HG03460 (cell line): ENCODE measurements at regions not wholly inside any gene's neighbourhood (a gene's known extent, or its start where the extent isn't known, plus 50 kb on each side); places are given as distances from the start of the nearest gene placed in this dataset.
"Not testable (repeated sequence)": the region's sequence is repeated elsewhere in the genome, so short reads cannot be mapped to it uniquely, and the experiment has no call there.

Source experiments
- ATAC-seq: cut with Tn5 transposase; IDR thresholded peaks from one replicate; pipeline ENCODE4 v1.9.1; 2021; ENCODE audit not compliant: unreplicated experiment

DNA sequence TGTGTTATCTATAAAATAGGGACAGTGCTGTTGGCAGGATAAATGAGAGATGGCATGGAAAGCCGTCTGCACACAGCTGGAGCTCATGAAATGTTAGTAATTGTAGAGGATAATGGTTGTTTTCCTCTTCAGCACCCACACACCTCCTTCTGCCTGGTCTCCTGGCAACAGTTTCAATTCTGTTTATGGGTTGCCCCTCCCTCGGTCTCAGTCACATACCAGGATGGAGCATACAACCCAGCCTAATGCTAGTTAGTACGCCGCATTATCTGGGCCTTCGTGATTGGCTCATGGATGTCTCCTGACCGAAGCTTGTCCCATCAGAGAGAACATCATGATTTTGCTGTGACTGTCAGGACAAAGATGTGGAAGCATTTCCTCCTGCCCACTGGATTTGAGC, 126.2 kb upstream of the WSCD1 start:
- no peak for ATAC-seq

- no peak for ATAC-seq
These were observed 122.4 kb upstream of the WSCD1 start for GRCh38 chr17:5947701-5948180.

DNA sequence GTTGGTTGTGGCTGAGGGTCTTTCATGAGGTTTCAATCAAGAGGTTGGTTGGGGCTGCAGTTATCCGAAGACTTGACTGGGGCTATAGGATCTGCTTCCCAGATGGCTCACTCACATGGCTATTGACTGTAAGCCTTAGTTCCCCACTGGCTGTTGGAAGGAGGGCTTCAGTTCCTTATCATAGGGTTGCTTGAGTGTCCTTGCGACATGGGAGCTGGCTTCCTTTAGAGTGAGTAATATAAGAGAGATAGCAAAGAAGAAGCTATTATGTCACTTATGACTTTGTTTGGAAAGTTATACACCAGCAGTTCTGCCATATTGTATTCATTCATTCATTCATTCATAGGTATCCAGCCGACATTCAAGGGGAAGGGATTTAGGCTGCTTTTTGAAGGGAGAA, 121.4 kb upstream of the WSCD1 start:
- ATAC-seq: no peak

DNA sequence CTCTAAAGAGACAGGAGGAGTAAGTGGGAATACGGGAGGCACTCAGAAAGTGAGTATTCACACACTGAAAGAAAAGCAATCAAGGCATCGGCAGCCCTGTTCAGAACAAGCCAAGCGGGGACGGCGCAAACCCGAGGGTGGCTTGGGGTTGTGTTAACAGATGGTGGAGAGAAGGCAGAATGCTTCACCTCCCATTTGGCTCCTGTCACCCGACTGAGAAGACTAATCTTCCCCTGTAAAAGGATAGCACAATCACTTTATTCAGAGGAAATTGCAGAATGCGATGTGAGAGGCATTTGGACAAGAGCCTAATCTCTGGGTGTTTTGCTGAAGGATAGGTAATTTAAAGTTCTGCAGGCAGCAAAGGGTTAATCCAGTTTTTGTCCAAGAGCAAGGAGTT, 119.3 kb upstream of the WSCD1 start:
- ATAC-seq: no peak

DNA sequence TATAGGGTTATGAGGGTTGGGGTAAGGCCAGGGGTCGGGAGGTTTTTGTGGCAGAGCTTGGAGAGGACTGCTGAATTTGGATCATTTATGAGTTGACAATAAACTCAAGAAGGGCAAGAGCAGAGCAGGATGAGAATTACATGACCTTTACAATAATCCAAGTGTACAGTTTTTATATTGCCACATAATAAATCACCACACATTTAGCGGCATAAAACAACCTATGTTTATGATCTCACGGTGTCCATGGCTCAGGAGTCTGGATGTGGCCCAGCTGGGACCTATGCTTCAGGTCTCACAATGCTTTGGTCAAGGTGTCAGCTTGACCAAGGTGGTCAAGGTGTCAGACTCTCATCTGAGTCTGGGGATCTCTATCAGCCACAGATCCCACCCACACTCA, 118.3 kb upstream of the WSCD1 start:
- no peak for ATAC-seq

- ATAC-seq: no peak
These were observed 117.7 kb upstream of the WSCD1 start for GRCh38 chr17:5952518-5952917.

DNA sequence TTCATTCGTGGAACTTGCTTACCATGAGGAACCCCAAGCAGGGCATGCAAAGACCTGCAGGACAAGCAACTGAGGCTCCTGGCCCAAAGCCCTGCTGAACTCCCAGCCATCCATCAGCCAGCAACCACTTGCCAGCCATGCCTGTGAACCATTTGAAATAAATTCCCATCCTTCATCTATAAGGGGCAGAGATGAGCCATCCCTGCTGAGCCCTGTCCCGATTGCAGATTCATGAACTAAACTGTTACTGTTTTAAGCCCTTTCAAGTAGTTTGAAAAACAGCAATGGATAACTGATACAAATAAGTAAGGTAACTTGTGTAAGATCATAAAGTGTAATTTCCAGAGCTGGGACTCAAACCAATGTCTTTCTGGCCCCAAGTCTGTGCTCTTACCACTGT, 114.4 kb upstream of the WSCD1 start:
- no peak for ATAC-seq

DNA sequence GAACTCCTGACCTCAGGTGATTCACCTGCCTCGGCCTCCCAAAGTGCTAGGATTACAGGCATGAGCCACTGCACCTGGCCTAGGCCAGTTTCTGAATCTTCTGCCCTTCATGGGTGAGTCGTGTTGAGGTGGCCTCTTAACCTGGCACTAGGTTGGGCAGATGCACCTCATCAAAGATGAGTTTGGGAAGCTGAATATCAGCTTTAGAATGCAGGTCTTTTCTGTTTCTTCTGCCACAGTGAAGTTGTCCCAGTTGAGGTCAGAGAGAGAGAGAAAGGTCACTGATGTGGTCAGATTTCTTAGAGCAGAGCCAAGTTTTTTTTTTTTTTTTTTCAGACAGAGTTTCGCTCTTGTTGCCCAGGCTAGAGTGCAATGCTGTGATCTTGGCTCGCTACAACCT, 111.3 kb upstream of the WSCD1 start:
- no peak for ATAC-seq

- no peak for ATAC-seq
These were observed 107.8 kb upstream of the WSCD1 start for GRCh38 chr17:5962371-5962770.

- no peak for ATAC-seq
These were observed 98.2 kb upstream of the WSCD1 start for GRCh38 chr17:5971969-5972368.

- ATAC-seq: no peak
These were observed 96.8 kb upstream of the WSCD1 start for GRCh38 chr17:5973410-5973809.

GRCh38 chr17:5975661-5976060, 94.5 kb upstream of the WSCD1 start:
- ATAC-seq: no peak

GRCh38 chr17:5976251-5976650, 93.9 kb upstream of the WSCD1 start:
- no peak for ATAC-seq

DNA sequence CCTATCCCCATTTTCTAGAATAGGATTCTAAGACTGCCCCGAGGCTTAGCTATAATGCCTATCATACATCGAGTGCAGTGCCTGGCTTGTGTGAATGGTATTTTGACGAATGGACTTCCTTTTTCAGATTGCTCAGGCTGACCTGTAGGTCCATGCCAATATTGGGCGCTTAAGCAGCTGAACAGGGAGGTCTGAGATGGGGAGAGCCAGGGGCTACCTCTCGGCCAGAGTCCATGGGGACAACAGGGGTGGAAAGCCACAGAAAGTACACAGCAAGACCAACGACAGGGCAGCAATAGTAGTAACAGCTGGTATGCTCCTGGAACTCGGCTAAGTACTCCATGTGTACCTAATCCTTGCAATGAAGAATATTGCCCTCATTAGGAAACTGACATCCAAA, 91.7 kb upstream of the WSCD1 start:
- no peak for ATAC-seq

GRCh38 chr17:5980941-5981340, 89.2 kb upstream of the WSCD1 start:
- ATAC-seq: no peak

- no peak for ATAC-seq
These were observed 83.5 kb upstream of the WSCD1 start for GRCh38 chr17:5986644-5987043.

GRCh38 chr17:6000426-6000825, 69.8 kb upstream of the WSCD1 start:
- no peak for ATAC-seq

- ATAC-seq: not testable (repeated sequence)
These were observed 67.0 kb upstream of the WSCD1 start for GRCh38 chr17:6003221-6003620.

DNA sequence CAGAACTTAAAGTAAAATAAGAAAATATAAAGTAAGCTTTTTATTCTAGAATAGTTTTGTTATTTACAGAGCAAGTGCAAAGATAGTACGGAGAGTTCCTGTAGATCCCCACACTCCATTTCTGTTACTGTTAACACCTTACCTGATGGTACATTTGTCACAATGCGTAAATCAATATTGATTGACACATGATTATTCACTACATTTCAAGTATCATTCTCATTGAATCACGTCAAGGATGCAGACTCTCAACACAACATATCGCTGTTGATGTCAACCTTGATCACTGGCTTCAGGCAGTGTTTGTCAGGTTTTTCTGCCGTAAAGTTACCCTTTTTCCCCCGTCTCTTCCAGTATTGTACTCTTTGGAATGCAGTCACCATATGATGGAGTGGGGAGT, 64.2 kb upstream of the WSCD1 start:
- ATAC-seq: no peak

DNA sequence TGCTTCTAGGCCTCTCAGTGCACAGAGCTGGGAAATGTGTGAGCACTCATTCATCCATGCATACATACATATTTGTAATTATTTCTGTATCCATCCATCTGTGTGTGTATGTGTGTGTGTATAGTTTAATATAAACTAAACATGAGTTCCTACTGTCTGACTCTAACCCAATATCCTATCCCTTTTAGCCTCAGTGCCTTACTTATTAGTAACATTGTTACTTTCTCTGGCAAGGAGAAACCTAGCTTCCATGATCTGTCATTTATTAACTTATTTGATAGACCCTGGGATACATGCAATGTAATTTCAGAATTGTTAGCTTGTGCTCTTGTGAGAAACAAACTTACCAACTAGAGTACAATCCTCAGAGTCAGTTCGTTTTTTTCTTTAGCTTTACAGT, 59.0 kb upstream of the WSCD1 start:
- ATAC-seq: no peak

DNA sequence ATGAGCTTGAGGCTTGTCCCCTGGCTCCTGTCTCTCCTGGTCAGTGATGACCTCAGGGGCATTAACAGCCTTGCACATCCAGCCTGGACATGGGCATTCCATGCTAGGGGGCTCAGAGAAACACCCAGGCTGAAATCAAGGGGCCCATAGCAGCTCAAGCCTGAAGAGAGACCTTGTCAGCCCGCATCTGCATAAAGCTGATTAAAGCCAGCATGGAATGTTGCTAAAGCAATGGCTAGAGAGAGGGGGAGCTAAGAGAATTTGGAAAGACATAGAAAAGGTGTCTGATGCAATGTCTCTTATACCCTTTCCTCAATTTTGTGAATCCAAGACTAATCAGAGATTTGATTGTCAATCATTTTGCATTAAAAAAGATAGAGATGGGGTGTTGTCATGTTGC, 51.4 kb upstream of the WSCD1 start:
- ATAC-seq: no peak

DNA sequence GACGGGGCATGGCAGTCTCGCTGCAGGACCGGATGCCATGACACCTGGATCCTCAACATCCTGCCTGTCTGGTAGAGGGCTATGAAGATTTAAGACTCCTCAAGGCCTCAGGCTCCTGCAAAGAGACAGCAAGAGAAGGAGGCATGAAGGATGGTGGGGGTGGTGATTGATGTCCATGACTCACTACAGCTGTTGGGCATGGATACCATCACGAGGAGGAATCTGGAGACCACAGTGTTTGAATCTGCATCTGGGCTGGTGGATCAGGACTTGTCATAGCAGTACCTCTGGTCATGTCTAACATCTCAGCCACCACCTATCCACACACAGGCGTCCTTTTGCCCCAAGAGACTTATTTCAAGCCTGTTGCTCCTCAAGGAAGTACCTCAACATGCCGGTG, 50.2 kb upstream of the WSCD1 start:
- ATAC-seq: no peak

- ATAC-seq: no peak
These were observed 49.7 kb upstream of the WSCD1 start for GRCh38 chr17:6020376-6021010.
